GM21717 (cell line): ENCODE measurements at regions not wholly inside any gene's neighbourhood (a gene's known extent, or its start where the extent isn't known, plus 50 kb on each side); places are given as distances from the start of the nearest gene placed in this dataset.

Experiments used
- ATAC-seq: cut with Tn5 transposase; IDR thresholded peaks from one replicate; pipeline ENCODE4 v1.9.1; 2021; ENCODE audit warnings: mild to moderate bottlenecking, moderate library complexity; ENCODE audit not compliant: unreplicated experiment

- peak; percentile 75 for ATAC-seq
These were observed 459.9 kb upstream of the BOD1L1 start for GRCh38 chr4:14087459-14087858.

- no peak for ATAC-seq
These were observed 460.4 kb upstream of the BOD1L1 start for GRCh38 chr4:14087921-14088320.

- ATAC-seq = no peak
These were observed 464.0 kb upstream of the BOD1L1 start for GRCh38 chr4:14091531-14091930.

GRCh38 chr4:14091966-14092365 is 464.4 kb upstream of the BOD1L1 start:
- no peak for ATAC-seq

- ATAC-seq = no peak
These were observed 465.2 kb upstream of the BOD1L1 start for GRCh38 chr4:14092741-14093140.

GRCh38 chr4:14095831-14096230 is 468.3 kb upstream of the BOD1L1 start:
- ATAC-seq = no peak

- ATAC-seq = no peak
These were observed 469.0 kb upstream of the BOD1L1 start for GRCh38 chr4:14096396-14096965.

- no peak for ATAC-seq
These were observed 472.8 kb upstream of the BOD1L1 start for GRCh38 chr4:14100349-14100748.

GRCh38 chr4:14110407-14110806 is 482.9 kb upstream of the BOD1L1 start:
- ATAC-seq = no peak

GRCh38 chr4:14111730-14112181 is 484.2 kb upstream of the BOD1L1 start:
- ATAC-seq = no peak

- no peak for ATAC-seq
These were observed 487.6 kb upstream of the BOD1L1 start for GRCh38 chr4:14115106-14115505.

- ATAC-seq = peak; percentile 57
These were observed 490.2 kb upstream of the BOD1L1 start for GRCh38 chr4:14117575-14118238.

- ATAC-seq = no peak
These were observed 497.3 kb upstream of the BOD1L1 start for GRCh38 chr4:14124816-14125215.

GRCh38 chr4:14125375-14126129 is 498.0 kb upstream of the BOD1L1 start:
- peak; percentile 94 for ATAC-seq

- ATAC-seq = no peak
These were observed 503.0 kb upstream of the BOD1L1 start for GRCh38 chr4:14130551-14130950.

GRCh38 chr4:14131335-14131734 is 503.8 kb upstream of the BOD1L1 start:
- ATAC-seq = no peak

- no peak for ATAC-seq
These were observed 504.8 kb upstream of the BOD1L1 start for GRCh38 chr4:14132301-14132700.

- no peak for ATAC-seq
These were observed 510.6 kb upstream of the BOD1L1 start for GRCh38 chr4:14138106-14138505.

GRCh38 chr4:14143892-14144291 is 516.4 kb upstream of the BOD1L1 start:
- ATAC-seq = no peak

GRCh38 chr4:14149176-14150053 is 521.9 kb upstream of the BOD1L1 start:
- no peak for ATAC-seq

- ATAC-seq = no peak
These were observed 523.6 kb upstream of the BOD1L1 start for GRCh38 chr4:14151101-14151500.
